Hepatic stellate cell (primary cell): ENCODE measurements at regions not wholly inside any gene's neighbourhood (a gene's known extent, or its start where the extent isn't known, plus 50 kb on each side); places are given as distances from the start of the nearest gene placed in this dataset.

Experiments used
- DNase-seq: peaks from one replicate; pipeline ENCODE4 v3.0.0; 2011; ENCODE audit warnings: low spot score

DNA sequence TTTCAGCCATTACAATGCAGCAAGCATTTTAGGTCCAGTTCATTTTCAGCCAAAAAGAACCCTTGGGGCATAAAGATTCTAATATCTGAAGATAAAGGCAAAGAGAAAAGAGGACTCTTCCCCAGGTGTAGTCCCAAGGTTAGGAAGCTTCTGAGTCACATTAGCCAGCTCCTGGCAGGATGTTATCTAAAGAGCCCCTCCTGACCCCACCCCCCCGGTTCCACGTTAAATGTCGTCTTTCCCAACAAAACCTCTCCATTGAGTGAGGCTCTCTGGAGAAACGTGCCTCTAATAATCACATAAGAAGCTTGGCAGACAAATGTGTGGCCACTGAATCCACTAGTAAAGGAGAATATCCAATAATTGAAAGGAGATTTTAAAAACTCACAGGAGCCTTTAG is 267.7 kb downstream of the GALC start:
- DNase-seq, result no peak

DNA sequence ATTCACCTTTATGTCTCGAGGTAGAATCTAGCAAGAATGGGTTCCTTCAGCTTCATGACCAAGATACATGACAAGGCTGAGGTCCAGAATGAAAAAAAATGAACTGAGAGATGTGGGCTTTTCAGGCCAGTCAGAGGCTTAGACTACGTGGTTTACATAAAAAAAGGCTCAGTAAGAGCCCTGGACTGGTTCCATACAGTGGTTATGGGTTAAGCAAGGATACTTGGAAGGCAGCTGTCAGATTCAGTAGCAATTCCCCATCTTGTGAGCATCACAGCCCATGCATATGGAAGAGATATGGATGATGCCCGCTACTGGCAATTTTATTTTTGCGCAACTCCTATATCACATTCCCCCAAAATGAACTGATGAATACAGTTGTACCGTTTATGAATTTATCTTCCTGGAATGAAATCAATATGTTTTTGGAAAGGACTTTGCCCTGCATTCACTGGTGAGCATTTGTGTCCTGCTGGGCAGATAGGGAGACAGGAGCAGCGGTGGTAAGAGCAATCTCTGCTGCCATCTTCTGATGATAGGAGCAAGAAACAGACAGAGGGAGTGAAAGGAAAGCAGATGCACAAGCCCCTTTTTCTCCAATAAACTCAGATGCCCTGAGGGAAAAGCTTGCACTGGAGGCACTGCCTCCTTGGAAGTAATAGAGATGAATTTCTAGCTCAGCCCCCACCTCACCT is 280.4 kb downstream of the GALC start:
- no peak for DNase-seq

DNA sequence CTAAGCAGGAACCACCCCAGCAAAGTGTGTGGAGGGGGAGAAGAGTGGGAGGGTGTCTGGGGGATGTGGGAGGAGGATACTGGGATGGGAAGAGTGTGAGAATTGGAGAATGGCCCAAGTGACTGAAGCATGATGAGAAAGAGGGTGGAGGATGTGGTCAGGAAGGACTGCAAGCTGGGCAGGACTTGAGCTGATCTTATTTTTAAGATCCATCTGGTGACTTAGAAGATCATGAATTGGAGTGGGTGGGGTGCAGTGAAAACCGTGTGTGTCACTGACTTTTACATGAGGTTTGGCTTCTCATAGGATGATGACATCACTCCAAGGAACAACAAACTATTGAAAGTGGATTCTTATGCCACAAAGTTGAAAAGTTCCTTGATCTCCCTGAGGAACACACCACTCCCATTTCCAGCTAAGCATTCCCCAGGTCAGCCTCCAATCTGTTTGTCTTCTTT is 287.5 kb downstream of the GALC start:
- no peak for DNase-seq

DNA sequence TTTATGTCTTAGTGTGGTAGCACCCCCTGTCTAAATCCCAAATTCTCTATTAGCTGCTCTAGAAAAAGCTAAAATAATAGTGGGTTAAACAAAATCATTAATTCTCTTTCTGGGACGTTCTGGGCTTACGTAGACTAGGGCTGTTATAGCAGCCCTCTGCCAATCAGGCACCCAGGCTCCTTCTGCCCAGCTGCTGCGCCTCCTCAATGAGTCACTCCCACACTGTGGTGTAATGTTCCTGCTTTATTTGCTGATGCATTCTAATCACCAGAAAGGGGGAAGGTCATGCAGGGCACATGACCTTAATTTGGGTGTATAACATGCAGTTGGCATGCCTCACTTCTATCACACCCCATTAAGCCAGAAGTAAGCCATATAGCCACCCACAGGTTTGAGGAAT is 294.5 kb downstream of the GALC start:
- no peak for DNase-seq

DNA sequence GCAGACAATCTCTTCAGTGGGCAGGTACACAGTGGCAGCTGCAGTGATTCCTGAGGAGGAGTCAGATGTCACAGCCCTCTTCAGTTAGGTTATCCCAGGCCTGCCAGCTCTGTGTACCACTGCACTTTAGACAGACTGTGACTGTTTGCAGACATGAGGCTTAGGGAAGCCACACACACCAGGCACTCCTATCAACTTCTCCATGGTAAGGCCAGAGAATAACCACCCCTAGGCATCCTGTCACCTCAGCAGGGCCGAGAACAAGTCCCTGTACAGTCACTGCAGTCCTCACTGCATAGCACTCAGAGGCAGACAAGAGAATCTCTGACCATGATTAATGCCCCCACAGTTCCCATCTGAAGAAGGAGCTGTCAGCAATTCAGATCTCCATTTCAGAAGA is 296.5 kb downstream of the GALC start:
- no peak for DNase-seq

DNA sequence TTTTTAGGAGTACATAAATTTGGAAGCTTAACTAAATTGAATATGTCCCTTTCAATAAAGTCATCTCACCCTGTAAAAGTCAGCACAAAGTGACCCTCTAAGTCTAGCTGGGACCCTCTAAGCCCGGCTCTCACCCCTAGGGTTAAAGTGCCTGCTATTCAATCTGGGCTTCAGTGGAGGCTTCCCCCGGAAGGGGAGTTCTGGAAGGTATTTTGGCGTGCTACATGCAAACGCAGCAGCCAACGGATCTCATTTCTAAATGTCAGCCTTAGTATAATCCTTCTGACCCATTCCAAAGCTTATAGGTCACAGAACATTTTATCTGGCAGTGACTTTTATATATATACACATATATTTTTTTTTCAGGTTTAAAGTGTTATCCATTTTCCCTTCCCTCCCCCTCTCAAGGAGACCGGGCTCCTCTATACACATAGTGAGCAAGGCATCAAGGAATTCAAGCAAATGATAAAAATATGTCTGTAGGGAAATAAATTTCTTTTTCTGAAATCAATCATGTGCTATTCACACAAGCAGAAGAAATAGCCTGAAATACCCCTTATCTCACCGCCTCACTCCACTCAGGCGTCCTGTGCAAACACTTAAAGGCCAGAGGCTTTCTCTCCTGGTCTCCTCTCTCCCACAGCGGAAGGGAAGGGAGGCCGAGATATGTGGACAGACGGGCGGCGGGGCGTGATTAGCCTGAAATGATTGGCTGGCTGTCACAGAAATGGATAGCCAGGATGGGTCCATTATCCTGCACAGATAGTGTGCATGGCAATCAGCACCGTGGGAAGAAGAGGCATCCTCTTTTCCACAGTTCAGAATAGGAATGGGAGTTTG is 301.7 kb downstream of the GALC start:
- no peak for DNase-seq

DNA sequence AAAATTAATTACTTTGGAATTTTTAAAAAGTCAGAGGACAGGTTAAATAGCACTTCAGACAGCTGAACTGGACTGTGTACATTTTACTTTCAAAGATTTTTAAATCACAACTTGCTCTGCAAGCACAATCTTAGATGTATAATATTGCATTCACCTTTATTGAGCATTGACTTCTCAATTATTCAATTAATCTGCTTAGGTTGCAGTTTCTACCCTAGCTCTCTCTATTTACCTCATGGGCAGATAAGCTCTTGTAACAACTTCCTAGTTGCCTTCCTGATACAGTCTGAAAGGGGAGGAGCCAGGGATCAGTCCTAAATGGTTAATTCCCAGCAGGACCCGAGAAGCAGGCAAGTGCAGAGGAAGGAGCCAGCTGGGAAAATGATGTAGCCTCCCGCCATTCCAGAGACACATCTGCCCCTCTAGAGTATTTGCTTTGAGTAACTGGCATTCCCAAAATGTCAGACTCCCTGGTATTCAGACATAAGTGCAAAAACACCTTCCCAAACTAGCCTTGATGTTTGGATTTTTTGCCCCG is 302.8 kb downstream of the GALC start:
- DNase-seq, result no peak

DNA sequence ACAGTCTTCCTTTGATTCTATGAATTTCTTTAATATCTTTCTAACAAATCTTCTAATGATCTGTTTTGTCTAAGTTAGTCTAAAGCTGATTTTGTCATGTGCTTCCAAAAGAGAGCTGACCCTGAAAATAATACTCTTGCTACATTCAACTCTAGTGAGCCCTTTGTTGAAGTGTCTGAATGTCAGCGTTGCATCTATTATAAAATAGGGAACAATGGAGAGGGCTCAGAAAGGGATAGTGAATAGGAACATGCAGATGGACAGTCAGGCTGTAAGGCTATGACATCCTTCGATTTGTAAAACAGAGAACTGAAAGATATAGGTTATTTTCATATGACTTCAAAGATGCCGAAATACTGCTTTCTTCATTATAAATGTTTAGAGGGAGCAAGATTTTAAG is 304.5 kb downstream of the GALC start:
- no peak for DNase-seq

DNA sequence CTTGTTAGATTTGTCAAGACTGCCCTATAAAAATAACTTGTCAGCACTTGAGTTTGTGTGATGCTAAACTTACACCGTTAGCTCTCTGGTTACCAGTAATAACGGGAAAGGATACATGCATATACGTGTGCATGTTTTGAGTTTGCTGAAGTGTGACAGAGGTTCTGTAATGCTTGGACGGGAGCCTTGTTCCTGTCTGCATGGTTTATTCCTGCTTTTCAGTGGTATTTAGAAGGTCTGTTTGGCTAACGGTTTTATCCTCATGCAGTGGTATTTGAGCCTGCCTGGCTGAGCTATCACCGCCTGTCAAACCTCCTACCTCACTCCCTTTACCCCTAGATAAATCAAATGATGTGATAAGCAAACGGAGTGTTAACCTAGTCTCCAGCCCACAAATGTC is 305.6 kb downstream of the GALC start:
- DNase-seq, result no peak

DNA sequence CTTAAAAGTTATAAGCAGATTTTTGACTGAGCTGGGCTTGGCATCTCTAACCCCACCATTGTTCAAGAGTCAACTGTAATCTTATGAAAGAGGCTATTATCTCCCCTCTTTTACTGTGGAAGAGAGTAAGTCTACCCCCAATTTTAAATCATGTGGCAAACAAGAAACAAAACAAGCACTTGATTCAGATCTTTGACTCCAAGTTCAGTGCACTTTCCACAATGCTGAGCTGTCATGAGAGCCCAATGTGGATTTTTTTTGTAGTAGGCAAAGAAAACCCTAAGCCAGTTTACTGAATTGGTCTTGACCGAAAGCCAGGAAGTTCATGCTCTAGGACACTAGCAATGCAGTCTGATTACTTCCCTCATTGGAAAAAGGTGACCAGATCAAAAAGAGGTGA is 306.2 kb downstream of the GALC start:
- DNase-seq, result no peak

DNA sequence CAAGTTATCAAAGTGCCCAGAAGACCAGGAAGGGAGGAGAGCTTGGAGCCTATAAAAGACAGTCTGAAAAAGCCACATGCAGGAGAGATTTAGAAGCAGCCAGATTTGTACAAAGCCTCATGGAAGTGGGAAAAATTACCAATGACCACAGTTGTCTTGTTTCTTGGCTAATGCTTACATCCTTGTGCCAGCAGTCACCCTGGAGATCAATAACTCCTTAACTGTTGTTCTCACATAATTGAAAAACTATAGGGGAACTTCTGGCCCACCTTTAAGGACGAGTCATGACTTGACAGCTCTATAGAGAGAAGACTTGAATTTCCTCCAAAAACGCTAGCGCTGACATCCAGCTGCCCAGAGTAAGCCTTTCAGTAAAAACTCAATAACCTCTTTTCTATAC is 313.1 kb downstream of the GALC start:
- DNase-seq, result no peak

DNA sequence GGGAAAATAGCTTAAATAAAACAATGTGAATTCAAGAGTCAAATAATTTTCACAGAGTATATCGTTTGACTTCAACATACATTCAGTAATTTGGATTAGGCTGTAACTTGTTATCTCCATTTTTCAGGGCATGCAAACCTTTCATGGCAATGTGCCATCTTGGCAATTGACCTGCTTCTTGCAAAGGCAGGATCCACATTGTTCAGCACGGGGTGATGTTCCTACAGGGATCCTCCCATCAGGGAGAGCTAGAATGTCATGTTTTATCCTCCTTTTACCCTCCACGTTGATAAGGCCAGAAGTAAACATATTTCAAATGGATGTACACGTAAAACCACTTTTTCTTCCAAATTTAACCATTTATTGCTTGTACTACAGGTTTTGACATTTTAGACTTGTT is 314.4 kb downstream of the GALC start:
- no peak for DNase-seq

DNA sequence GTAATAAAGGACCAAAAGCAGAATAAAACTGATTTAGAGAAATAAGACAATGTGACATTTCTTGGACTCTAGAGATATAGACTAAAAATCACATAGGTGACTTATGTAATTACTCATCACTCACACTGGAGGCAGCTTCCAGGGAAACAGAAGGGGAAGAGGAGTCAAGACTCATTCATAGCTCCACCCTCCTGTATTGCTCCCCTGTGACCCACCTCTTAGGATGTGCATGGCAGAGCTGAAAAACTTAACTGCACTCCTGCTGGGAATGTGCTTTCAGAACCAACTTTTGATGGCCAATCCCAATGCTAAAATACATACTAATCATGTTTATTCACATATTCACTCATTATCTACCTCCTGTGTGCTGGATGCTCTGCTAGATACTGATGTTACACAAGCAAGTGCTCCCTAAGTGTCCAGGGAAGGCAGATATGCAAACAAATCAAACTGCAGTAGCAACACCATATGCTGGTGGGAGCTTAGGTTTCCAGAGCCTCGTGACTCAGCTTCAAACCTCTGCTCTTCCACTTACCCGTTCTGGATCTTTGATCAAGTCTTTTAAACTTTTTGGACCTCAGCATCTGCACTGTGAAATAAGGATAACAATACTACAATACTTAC is 316.1 kb downstream of the GALC start:
- DNase-seq, result no peak

DNA sequence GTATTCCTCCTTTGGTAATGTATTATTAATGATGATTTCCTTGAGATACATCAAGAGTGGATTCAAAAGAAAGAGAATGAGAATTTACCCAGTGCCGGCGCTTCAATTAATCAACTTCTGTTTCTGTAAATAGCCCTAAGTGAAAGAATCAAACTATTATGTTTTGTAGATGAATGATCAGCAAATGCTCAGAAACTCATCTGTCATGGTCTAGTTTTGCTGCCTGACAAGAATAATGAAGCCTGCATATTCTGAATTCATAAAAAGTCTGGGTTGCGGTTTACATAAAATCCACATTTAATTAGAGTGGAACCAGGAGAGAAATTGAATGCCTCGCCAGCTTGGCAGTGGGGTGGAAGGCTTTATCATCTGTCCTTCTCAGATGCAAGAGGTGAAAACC is 325.3 kb downstream of the GALC start:
- DNase-seq, result no peak

DNA sequence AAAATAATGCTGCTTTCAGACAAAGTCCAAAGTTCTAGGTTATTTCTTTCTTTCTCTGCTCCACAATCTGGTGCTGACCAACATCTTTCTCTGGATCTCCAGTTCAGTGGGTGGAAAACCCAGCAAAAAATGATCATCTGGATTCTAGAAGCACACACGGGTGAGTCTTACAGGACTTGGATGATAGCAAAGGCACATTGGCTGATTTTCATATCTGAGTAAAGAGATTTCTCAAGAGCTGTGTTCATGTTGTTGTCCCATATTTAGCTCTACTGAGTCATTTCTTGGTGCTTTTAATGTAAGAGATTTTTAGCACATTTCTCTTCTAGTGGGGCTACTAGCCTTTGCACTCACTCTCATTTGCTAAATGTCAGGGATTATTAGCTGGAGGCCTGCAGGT is 336.7 kb downstream of the GALC start:
- DNase-seq, result no peak

DNA sequence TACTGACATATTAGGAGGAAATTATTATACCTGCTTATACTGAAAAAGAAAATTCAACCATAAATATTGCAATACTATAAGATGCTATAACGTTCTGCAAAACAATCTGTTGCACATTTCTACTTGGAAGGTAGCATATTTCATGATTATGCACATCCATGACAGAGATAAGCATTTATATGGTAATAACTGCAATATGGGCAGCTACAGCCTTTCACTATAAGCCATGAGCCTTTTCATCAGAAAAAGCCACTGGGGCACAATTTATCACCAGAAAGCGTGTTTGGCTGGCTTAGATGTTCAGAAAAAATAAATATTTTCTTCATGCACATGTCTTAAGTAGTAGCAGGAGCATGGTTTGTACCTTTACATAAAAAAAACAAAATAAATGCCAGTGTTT is 340.7 kb downstream of the GALC start:
- no peak for DNase-seq

DNA sequence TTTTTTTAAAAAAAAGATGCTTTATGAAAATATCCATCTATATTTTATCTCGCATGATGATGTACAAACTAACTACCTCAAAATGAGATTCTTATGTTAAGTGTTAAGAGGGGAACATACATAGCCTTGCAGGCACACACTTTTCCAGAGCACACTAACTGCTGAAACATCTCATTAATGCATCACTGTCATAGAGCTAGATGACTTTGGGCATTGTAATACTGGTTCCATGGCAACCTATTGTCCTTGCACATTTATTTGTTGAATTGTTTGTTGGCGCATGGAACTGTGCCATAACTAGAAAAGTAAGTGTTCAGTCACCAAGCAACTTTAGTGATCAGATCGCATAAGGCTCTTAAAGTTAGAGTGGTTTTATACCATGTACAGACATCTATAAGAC is 348.3 kb downstream of the GALC start:
- DNase-seq, result no peak

DNA sequence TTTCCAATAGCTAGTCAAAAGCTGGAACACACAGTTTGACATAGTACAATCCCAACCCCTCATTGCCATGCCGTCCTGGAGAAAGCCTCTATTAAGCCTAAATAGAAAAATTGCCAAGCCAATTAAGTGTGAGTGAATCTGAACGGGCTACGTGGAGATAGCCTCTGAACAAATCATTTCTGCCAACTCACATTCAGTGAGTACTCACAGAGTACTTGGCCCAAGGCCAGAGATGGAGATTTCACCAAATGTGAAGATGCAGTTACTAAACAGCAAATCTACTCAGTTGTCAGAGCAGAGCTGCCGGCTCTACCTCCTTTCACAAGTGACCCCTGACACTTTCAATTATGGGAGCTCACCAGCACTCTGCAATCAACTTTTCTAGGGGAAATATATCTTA is 350.0 kb downstream of the GALC start:
- no peak for DNase-seq

DNA sequence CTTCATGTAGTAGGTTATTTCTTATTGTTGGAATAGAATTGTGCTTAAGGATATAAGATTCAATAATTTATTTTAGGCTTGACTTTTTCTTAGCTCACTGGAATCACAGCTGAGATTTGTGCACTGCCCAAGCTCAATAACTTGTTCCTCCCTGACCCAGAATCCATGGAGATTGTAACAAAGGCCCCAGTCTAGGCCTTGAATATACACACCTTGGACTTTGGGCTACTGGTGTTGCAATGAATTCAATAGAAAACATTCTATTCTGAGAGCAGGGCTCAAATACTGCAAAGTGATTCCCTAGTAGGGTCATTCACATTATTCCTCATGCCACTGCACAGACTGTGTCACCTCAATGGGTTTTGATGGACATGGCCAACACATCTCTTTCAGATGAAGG is 352.4 kb downstream of the GALC start:
- DNase-seq, result no peak

DNA sequence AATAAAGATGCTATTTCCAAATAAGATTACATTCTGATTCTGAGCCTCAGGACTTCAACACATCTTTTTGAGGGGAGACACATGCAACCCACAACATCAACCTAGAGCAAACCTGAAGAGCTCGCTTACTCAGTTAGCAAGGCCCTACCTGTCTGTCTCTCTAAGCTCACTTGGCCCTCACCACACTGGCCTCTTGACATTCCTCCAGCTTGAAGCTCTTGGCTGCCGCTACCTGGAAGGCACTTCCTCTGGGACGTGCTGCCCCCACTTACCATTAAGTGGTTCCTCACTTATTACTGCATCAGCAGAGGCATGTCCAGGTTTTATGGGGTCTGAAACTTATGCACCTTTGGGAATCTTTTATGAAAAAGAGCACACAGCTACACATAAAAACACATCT is 354.8 kb downstream of the GALC start:
- DNase-seq, result no peak

DNA sequence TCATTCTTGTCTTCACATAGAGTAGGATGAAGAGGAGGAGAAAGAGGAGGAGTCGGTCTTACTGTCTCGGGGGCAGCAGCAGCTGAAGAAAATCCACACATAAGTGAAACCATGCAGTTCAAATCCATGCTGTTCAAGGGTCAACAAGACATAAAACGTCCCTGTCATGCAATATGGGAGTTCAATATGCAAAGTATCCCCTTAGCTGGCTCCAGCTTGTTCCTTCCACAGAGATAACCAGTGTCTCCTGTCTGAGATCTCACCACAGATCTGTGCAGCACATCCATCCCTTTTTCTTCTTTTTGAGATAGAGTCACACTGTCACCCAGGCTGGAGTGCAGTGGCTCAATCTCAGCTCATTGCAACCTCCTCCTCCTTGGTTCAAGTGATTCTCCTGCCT is 357.5 kb downstream of the GALC start:
- no peak for DNase-seq

DNA sequence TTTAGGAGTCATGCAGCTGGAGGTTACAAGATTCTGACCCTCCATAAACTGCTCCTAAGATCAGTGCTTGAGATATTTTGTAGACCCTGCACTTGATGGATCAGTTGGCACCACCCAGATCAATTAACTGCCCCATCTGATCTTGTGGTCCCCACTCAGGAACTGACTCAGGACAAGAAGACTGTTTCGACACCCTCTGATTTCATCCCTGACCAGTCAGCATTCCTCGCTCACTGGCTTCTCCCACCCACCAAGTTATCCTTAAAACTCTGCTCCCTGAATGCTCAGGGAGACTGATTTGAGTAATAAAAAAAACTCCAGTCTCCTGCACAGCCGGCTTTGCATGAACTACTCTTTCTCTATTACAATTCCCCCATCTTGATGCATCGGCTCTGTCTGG is 360.2 kb downstream of the GALC start:
- no peak for DNase-seq

DNA sequence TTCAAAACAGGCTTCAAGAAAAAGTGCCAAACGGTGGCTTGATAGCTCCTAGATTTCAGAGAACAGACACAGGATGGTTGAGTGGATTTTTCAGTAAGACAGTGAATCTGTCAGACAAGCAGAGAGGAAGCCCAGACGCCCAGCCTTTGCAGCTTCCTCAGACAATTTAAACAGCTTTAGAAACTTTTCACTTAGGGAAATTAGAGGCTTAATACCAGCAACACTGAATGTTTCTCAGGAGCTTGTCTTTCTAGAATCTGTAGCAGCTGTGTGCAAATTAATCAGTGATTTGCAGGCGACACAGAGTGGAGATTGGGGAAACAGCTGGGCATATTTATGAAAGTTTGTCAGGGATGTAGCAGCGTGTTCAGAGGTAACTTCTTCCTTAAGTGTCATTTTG is 362.1 kb downstream of the GALC start:
- DNase-seq, result no peak
